ENCODE measurements at regions not wholly inside any gene's neighbourhood (a gene's known extent, or its start where the extent isn't known, plus 50 kb on each side); places are given as distances from the start of the nearest gene placed in this dataset.

GRCh38 chr16:9511389-9511788, 419.9 kb downstream of the HAPSTR1 start:
- no peak for DNase-seq (ENCODE audit: low spot score)
- TF ChIP-seq, protein P1, sequence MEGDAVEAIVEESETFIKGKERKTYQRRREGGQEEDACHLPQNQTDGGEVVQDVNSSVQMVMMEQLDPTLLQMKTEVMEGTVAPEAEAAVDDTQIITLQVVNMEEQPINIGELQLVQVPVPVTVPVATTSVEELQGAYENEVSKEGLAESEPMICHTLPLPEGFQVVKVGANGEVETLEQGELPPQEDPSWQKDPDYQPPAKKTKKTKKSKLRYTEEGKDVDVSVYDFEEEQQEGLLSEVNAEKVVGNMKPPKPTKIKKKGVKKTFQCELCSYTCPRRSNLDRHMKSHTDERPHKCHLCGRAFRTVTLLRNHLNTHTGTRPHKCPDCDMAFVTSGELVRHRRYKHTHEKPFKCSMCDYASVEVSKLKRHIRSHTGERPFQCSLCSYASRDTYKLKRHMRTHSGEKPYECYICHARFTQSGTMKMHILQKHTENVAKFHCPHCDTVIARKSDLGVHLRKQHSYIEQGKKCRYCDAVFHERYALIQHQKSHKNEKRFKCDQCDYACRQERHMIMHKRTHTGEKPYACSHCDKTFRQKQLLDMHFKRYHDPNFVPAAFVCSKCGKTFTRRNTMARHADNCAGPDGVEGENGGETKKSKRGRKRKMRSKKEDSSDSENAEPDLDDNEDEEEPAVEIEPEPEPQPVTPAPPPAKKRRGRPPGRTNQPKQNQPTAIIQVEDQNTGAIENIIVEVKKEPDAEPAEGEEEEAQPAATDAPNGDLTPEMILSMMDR (IDR thresholded peaks at IDR 0.05; ENCODE audit: extremely low read depth, missing control alignments) = no peak

- DNase-seq (ENCODE audit: low spot score) = no peak
- TF ChIP-seq, protein P1 (IDR thresholded peaks at IDR 0.05; ENCODE audit: extremely low read depth, missing control alignments) = no peak
These were observed 425.0 kb downstream of the HAPSTR1 start for GRCh38 chr16:9516444-9516843.

DNA sequence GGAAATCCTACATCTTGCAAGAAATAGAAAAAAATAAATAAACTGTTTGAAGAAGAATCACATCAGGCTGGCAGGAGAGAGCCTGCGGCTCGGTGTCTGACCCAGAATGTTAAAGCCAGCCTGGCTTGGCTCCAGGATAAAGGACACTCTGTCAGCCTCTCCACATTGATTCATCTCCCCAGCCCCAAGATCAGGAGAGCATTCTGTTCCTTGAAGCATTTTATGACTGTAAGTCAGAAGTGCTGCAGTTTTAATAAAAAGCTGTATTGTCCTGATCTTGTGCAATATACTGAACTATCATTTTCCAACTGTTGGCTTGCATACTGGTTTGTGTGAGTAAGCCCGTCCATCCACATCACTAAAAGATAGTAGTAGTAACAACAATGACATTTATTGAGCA, 426.6 kb downstream of the HAPSTR1 start:
- TF ChIP-seq, protein P1 (IDR thresholded peaks at IDR 0.05; ENCODE audit: extremely low read depth, missing control alignments) = no peak
- DNase-seq (ENCODE audit: low spot score) = no peak

- TF ChIP-seq, protein P1 (IDR thresholded peaks at IDR 0.05; ENCODE audit: extremely low read depth, missing control alignments) = no peak
- no peak for DNase-seq (ENCODE audit: low spot score)
These were observed 427.1 kb downstream of the HAPSTR1 start for GRCh38 chr16:9518581-9518980.

DNA sequence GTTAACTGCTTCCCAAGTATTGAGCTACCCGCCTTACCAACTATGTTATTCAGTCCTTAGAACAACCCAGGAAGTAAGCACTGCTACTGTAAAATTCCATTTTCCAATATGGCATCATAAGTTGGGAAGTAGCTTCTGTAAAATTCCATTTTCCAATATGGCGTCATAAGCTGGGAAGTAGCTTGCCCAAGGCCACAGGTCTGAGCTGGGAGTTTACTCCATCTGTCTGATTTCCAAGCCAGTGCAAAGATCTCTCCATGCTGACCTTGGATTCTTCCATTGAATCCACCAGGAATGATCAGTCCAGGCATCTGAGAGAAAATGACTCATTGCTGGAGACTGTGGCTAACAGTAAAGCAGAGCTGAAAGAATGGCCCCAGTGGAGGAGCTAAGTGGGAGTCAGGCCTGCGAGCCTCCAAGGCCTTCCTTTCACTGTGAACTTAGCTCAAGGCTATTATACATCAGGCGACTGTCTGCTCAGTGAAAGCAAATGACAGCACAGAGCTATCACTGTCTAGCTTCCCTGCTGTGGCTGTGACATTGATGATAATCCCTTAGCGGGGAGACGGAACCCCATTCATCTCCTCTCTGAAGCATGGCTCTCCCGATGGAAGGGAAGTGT, 430.4 kb downstream of the HAPSTR1 start:
- DNase-seq (ENCODE audit: low spot score) = no peak
- TF ChIP-seq, protein P1 (IDR thresholded peaks at IDR 0.05; ENCODE audit: extremely low read depth, missing control alignments) = no peak

DNA sequence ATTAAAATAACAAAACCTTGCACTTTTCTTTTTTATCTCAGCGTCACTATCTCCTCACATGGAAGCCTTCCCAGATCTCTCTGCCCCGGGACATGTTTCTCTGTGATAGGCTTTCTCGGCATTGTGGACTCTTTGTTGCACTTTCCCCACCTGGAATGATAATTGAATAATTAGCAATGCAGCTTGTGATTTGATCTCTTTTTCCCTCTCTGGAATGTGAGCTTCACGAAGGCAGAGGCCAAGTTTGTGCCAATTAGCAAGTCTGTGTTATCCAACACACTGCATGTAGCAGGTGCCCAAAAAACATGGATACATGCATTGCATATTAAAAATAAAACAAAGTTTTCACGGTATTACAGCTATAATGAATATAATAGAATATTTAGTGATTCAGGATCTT, 431.2 kb downstream of the HAPSTR1 start:
- TF ChIP-seq, protein P1 (IDR thresholded peaks at IDR 0.05; ENCODE audit: extremely low read depth, missing control alignments) = no peak
- DNase-seq (ENCODE audit: low spot score) = no peak

DNA sequence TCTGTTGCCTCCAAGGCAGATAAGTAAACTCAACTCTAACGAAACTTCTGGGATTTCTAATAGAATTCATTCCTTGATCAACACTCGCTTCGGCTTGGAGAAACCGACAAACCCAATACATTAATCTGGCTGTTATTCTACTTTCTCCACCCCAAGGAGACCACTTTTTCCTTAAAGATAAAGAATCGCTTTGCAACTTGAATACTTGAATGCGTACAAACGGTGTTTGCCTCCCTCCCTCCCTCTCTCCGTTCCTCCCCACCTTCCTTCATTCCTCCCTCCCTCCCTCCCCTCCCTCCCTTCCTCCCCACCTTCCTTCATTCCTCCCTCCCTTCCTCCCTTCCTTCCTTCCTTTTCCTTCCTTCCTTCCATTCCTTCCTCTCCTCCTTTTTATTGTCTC, 432.6 kb downstream of the HAPSTR1 start:
- TF ChIP-seq, protein P1 (IDR thresholded peaks at IDR 0.05; ENCODE audit: extremely low read depth, missing control alignments) = no peak

More for the DNA sequence above, 432.6 kb downstream of the HAPSTR1 start:
- DNase-seq (ENCODE audit: low spot score) = no peak

Data from GM20000 (cell line).